ENCODE measurements at regions not wholly inside any gene's neighbourhood (a gene's known extent, or its start where the extent isn't known, plus 50 kb on each side); places are given as distances from the start of the nearest gene placed in this dataset.
"Not testable (repeated sequence)": the region's sequence is repeated elsewhere in the genome, so short reads cannot be mapped to it uniquely, and the experiment has no call there.

- DNase-seq: no peak
Observed at GRCh38 chr4:181830404-181831035, 412.7 kb upstream of the TENM3 start.

GRCh38 chr4:181834071-181834470 lies 409.1 kb upstream of the TENM3 start:
- no peak for DNase-seq

DNA sequence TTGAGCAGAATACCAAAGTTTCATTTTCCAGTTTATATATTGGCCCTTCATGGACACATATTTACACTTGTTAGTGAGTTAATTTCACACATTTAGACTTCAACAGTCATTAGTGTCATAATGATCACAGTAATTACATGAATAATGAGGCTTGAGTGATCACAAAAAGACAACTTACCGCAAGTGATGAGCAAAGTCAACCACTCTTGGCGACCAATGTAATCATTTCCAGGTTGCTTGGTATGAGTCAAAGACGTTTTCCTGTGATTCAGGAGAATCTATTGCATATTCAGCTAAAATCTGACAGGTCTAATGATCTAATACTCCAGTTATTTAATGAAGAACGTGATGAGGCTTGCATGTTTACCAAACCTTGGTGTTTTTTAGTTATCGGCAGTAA lies 407.9 kb upstream of the TENM3 start:
- no peak for DNase-seq

DNA sequence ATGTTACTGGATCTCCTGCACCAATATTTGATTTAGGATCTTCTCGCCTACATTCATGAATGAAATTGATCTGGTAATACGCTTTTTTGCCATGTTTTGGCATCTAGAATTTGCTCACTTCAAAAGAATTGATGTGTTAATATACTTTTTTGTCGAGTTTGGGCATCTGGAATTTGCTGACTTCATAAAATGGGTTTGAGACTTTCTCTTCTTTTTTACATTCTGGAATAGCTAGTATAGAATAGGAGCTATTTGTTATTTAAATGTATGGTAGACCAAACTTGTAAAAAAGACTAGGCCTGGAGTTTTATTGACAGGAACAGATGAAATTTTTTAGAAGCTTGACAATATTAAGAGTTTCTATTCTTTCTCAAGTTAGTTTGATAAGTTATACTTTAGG lies 404.9 kb upstream of the TENM3 start:
- no peak for DNase-seq

- DNase-seq: not testable (repeated sequence)
Observed at GRCh38 chr4:181843797-181844196, 399.4 kb upstream of the TENM3 start.

- no peak for DNase-seq
Observed at GRCh38 chr4:181845617-181846016, 397.6 kb upstream of the TENM3 start.

DNA sequence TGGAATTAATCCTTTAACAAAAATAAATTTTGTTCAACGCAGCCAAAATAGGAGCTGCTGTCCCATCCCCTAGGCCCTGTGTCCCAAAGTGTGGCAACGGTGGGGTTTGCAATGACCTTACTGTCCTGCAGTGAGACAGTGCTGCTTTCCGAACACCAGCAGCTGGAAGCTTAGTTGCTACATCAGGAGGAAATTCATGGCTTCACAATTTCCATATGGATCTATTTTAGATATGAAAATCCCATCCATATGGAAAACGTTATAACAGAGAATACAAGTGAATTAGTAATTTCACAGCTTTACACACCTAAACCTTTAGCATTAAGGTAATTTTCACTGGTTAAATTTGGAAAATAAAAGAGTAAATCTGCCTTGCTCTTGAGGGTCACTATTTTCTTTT lies 396.3 kb upstream of the TENM3 start:
- DNase-seq: no peak

- DNase-seq: no peak
Observed at GRCh38 chr4:181848357-181848756, 394.8 kb upstream of the TENM3 start.

- no peak for DNase-seq
Observed at GRCh38 chr4:181849472-181849871, 393.7 kb upstream of the TENM3 start.

GRCh38 chr4:181853881-181854511 lies 389.2 kb upstream of the TENM3 start:
- DNase-seq: no peak

DNA sequence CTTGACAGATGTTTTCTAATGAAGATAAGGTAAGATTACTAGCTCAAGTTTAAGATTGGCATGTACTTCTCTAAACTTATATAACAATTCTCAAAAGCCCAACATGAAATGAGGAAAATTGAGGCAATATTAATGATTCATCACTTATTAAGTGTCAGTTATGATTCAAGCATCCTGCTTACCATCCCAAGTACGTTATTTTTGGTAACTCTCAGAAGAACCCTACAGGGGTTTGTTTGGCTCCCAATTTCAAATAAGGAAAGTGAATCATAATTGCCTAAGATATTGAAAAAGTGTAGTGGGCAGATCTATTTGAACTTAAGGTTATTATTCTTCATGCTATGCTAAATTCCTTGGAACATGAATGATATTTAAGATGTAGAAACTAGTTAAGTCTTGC lies 387.9 kb upstream of the TENM3 start:
- no peak for DNase-seq

DNA sequence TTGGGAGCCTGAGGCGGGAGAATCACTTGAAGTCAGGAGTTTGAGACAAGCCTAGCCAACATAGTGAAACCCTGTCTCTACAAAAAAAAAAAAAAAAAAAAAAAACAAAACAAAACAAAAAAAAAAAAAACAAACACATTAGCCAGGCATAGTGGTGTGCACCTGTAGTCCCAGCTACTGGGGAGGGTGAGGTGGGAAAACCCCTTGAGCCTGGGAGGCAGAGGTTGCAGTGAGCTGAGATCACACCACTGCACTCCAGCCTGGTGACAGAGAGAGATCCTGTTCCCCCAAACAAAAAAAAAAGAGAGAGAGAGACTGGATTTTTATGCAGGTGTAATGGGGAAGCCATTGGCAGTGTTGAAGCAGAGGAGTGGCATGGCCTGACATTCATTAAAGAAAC lies 385.7 kb upstream of the TENM3 start:
- not testable (repeated sequence) for DNase-seq

- DNase-seq: no peak
Observed at GRCh38 chr4:181858741-181859140, 384.5 kb upstream of the TENM3 start.

DNA sequence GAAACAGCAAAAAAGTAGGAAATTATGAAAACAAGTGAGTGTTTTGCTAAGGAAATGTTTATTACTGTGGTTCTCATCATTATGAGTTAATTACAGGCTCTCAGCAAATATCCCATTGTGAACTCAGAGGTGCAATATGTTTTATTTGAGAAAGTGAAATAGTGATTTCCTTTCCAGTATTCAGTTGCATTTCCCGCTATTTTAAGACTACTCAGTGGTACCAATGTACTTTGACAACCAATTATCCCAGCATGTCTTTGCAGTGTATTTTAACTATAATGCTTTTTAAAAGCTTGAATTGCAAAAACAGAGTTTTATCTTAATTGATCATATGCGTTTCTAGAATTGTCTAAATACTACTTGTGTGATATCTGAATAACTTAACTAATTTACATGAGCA lies 383.8 kb upstream of the TENM3 start:
- DNase-seq: no peak

DNA sequence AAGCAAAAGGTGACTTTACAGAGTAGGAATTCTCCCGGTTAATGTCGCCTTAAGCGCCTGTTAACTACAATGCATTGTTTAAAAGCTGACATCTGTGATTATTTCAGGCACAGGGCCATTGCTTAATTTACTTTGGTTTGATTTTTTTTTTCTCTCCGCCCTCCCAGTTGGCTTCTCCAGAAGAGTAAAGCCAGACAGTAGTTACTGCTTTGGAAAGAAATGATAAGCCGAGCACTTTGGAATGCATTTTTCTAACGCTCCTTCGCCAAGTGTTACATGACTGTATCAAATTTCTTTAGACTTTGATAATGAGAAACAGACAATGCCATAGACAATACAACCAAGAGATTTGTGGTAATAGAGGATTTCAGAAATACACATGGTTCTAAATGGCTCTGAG lies 383.0 kb upstream of the TENM3 start:
- DNase-seq: no peak

- DNase-seq: no peak
Observed at GRCh38 chr4:181860668-181861067, 382.5 kb upstream of the TENM3 start.

DNA sequence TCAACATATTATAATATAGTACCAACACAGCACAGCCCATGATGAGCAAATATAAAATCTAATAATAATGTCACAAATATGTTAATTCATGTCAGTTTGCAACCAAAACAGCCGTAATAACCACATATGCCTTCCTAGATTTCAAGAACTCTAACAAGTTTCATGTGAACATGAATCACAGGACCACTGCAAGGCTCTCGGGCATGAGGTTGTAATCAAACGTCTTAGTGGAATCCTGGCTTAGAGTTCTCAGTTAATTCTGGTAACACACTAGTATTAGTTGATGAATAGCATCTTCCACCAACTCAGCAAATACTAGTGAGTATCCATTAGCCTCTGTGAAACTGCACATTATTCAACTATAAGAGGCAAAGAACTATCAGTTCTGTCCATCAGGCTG lies 379.3 kb upstream of the TENM3 start:
- no peak for DNase-seq

DNA sequence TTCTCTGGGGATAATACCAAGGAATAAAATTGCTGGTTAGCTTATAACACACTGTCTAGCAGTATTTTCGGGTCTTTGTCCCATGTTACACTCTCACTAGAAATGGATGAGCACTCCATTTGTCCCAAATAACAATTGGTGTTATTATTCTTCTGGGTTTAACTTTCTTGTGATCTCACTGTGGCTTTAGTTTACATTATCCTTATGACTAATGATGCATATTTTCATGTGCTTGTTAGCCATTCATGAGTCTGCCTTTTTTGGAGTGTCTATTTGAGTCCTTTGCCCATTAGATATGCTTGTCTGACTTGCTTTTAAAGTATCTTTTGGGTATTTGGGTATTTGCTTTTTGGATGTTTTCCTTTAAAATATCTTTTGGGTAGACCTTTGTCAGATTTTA lies 372.9 kb upstream of the TENM3 start:
- no peak for DNase-seq

GRCh38 chr4:181874602-181875001 lies 368.6 kb upstream of the TENM3 start:
- DNase-seq: no peak

GRCh38 chr4:181877329-181877848 lies 365.8 kb upstream of the TENM3 start:
- DNase-seq: no peak

DNA sequence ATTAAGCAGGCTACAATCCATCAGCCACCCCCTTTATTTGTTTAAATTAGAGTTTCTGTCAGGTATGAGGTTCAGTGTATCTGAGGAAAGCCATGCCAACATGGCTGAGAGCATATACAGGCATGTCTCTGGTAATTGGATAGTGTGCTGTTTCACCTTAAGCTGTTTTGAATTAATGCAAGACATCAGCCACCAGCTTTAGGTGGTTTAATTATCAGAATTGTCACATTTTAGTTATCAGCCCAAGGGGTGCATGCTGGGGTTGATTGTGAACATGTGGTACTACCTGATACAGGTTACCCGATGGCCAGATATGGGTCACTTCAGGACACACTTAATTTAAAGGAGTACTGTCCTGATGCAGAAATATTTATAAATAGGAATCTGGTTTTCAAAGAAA lies 353.2 kb upstream of the TENM3 start:
- DNase-seq: no peak

GRCh38 chr4:181890911-181891310 lies 352.3 kb upstream of the TENM3 start:
- DNase-seq: no peak

DNA sequence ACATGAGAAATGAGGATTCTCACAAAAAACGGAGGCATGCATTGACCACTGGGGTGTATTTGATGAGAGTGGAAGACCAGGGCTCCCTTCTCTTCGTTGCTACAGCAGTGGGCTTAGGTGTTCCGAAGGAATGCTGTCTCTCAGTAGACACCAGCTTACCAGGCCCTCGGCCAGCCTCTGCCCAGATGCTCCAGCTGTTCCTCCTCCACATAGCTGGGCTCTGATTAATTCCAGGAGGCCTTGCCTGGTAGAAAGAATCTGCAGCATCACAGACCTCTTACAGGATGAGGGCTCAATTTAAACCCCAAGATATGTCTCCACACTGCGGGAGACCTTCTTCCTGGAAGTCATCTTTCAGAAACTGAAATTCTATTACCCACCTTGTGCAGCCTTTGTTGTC lies 346.6 kb upstream of the TENM3 start:
- DNase-seq: no peak

DNA sequence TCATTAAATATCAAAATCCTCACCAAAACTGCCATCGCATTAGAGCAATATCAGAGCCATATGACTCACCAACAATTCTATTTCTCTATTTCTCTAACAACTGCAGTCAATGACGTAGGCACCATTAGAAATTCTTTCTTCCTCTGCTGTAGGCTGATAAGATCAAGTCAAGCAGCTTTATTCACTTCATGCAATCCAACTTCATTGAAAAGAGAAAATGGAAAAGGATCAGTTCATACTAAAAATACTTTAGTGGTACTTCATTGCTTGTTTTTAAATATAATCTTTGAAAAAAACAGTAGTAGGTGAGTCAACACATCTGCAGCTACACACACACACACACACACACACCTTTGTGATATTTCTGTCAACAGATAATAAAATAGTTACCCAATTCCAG lies 345.3 kb upstream of the TENM3 start:
- no peak for DNase-seq

DNA sequence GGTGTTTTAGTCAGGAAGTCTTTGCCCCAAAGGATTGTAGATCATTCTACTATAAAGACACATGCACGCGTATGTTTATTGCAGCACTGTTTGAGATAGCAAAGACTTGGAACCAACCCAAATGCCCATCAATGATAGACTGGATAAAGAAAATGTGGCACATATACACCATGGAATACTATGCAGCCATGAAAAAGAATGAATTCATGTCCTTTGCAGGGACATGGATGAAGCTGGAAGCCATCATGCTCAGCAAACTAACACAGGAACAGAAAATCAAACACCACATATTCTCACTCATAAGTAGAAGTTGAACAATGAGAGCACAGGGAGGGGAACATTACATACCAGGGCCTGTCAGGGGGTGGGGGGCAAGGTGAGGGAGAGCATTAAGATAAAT lies 340.8 kb upstream of the TENM3 start:
- DNase-seq: not testable (repeated sequence)

All from activated gamma-delta T cell treated with Interleukin-2 at 50 U/mL for 16 hours (primary cell).